ENCODE measurements at regions not wholly inside any gene's neighbourhood (a gene's known extent, or its start where the extent isn't known, plus 50 kb on each side); places are given as distances from the start of the nearest gene placed in this dataset.

DNA sequence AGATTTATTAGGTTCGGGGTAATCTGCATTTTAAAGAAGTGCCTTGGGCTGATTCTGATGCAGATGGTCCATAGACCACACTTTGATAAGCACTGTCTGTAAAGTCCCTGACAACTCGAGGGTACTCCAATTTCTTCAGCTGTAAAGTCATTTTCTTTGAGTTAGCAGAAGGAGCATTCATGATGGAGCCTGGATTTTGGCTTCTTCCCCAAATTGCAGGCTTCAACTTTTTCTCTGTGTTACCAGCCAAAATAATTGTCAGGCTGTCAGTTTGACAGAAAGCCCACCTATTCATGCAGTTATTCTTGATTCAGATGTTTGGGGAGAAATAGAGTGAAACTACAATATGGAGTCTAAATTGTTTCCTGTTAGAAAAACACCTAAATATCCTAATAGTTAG, 66.0 kb downstream of the RPL37A start:
- TF ChIP-seq, protein P1, sequence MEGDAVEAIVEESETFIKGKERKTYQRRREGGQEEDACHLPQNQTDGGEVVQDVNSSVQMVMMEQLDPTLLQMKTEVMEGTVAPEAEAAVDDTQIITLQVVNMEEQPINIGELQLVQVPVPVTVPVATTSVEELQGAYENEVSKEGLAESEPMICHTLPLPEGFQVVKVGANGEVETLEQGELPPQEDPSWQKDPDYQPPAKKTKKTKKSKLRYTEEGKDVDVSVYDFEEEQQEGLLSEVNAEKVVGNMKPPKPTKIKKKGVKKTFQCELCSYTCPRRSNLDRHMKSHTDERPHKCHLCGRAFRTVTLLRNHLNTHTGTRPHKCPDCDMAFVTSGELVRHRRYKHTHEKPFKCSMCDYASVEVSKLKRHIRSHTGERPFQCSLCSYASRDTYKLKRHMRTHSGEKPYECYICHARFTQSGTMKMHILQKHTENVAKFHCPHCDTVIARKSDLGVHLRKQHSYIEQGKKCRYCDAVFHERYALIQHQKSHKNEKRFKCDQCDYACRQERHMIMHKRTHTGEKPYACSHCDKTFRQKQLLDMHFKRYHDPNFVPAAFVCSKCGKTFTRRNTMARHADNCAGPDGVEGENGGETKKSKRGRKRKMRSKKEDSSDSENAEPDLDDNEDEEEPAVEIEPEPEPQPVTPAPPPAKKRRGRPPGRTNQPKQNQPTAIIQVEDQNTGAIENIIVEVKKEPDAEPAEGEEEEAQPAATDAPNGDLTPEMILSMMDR (IDR thresholded peaks at IDR 0.05): no peak
- TF ChIP-seq TCF7L2 (IDR thresholded peaks at IDR 0.05; ENCODE audit: low read depth, low read length): no peak
- TF ChIP-seq POLR2AphosphoS5 (IDR thresholded peaks at IDR 0.05; ENCODE audit: low read depth, low read length): no peak
- TF ChIP-seq SIN3A (IDR thresholded peaks at IDR 0.05; ENCODE audit: borderline replicate concordance, insufficient read depth, low read depth, low read length): no peak
- TF ChIP-seq, protein P2, sequence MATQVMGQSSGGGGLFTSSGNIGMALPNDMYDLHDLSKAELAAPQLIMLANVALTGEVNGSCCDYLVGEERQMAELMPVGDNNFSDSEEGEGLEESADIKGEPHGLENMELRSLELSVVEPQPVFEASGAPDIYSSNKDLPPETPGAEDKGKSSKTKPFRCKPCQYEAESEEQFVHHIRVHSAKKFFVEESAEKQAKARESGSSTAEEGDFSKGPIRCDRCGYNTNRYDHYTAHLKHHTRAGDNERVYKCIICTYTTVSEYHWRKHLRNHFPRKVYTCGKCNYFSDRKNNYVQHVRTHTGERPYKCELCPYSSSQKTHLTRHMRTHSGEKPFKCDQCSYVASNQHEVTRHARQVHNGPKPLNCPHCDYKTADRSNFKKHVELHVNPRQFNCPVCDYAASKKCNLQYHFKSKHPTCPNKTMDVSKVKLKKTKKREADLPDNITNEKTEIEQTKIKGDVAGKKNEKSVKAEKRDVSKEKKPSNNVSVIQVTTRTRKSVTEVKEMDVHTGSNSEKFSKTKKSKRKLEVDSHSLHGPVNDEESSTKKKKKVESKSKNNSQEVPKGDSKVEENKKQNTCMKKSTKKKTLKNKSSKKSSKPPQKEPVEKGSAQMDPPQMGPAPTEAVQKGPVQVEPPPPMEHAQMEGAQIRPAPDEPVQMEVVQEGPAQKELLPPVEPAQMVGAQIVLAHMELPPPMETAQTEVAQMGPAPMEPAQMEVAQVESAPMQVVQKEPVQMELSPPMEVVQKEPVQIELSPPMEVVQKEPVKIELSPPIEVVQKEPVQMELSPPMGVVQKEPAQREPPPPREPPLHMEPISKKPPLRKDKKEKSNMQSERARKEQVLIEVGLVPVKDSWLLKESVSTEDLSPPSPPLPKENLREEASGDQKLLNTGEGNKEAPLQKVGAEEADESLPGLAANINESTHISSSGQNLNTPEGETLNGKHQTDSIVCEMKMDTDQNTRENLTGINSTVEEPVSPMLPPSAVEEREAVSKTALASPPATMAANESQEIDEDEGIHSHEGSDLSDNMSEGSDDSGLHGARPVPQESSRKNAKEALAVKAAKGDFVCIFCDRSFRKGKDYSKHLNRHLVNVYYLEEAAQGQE (IDR thresholded peaks at IDR 0.05; ENCODE audit: insufficient read depth in 1 of 2, low read depth in 2 of 2, low read length in 1 of 2): no peak
